CD14-positive monocyte (primary cell): ENCODE measurements at regions not wholly inside any gene's neighbourhood (a gene's known extent, or its start where the extent isn't known, plus 50 kb on each side); places are given as distances from the start of the nearest gene placed in this dataset.

Experiments
- DNase-seq, 3 donors: peaks; one replicate each; pipeline ENCODE4 v3.0.0-alpha.2; 2011 to 2022
- H2AFZ ChIP-seq: 2 replicates; pipeline ENCODE4 v1.6.0; 2012; ENCODE audit warnings: mild to moderate bottlenecking, low read depth, low read length, inconsistent platforms; ENCODE audit not compliant: insufficient read depth, poor library complexity, severe bottlenecking
- H3K27ac ChIP-seq, 2 donors: 1 replicate in 1 of 2; 2 replicates in 1 of 2; pipeline ENCODE4 v1.5.1; 2012 to 2013; ENCODE audit warnings: low read length in 2 of 2, control low read depth in 1 of 2, inconsistent platforms in 1 of 2, low read depth in 1 of 2, mild to moderate bottlenecking in 1 of 2
- H3K27me3 ChIP-seq, 2 donors: one replicate each; pipeline versions ENCODE4 v1.6.0 to v1.6.1; 2011 to 2013; ENCODE audit warnings: low read length in 2 of 2; ENCODE audit not compliant: control insufficient read depth in 2 of 2, insufficient read depth in 2 of 2
- H3K36me3 ChIP-seq, 2 donors: replicated peaks in 1 of 2; 1 replicate in 1 of 2; 2 replicates in 1 of 2; pipeline versions ENCODE4 v1.5.1 to v1.6.1; 2012 to 2013; ENCODE audit warnings: low read length in 2 of 2, control low read depth in 1 of 2, inconsistent platforms in 1 of 2, mild to moderate bottlenecking in 1 of 2; ENCODE audit not compliant: insufficient read depth in 2 of 2, control insufficient read depth in 1 of 2
- H3K4me1 ChIP-seq, 2 donors: 1 replicate in 1 of 2; 2 replicates in 1 of 2; pipeline versions ENCODE4 v1.5.1 to v1.6.1; 2012 to 2013; ENCODE audit warnings: low read length in 2 of 2, control low read depth in 1 of 2, inconsistent platforms in 1 of 2, mild to moderate bottlenecking in 1 of 2, moderate library complexity in 1 of 2; ENCODE audit not compliant: insufficient read depth in 2 of 2, control insufficient read depth in 1 of 2
- H3K4me2 ChIP-seq: replicated peaks from 2 replicates; pipeline ENCODE3; 2012; ENCODE audit warnings: low read length, moderate library complexity, mild to moderate bottlenecking; ENCODE audit not compliant: poor library complexity, severe bottlenecking; ENCODE audit errors: extremely low read depth
- H3K4me3 ChIP-seq, 3 experiments: fragments of 200-600 bp in 1 of 3; sonication (generic) in 1 of 3; replicated peaks in 1 of 3; 1 replicate in 2 of 3; 2 replicates in 1 of 3; pipeline ENCODE4 v1.5.1; 2011 to 2013; ENCODE audit warnings: low read length in 3 of 3, mild to moderate bottlenecking in 3 of 3, control low read depth in 2 of 3, low read depth in 2 of 3, inconsistent platforms in 1 of 3, moderate library complexity in 1 of 3
- H3K79me2 ChIP-seq: 2 replicates; pipeline ENCODE4 v1.6.0; 2012; ENCODE audit warnings: mild to moderate bottlenecking, control low read depth, inconsistent platforms, low read length, moderate library complexity; ENCODE audit not compliant: insufficient read depth
- H3K9ac ChIP-seq: 2 replicates; pipeline ENCODE4 v1.6.0; 2017; ENCODE audit warnings: low read length, mild to moderate bottlenecking; ENCODE audit not compliant: insufficient read depth, poor library complexity, severe bottlenecking
- H3K9me3 ChIP-seq, 2 donors: replicated peaks in 1 of 2; 1 replicate in 1 of 2; 2 replicates in 1 of 2; pipeline versions ENCODE4 v1.5.1 to v1.6.1; 2012 to 2013; ENCODE audit warnings: low read length in 2 of 2, control low read depth in 1 of 2; ENCODE audit not compliant: control insufficient read depth in 1 of 2, insufficient read depth in 1 of 2
- H4K20me1 ChIP-seq: 2 replicates; pipeline ENCODE4 v1.6.0; 2012; ENCODE audit warnings: mild to moderate bottlenecking, low read length, control low read depth, moderate library complexity; ENCODE audit not compliant: insufficient read depth
- H3K27ac Mint-ChIP-seq, 7 donors: one replicate each; pipeline ENCODE4 v1.8.0; 2020; ENCODE audit warnings: mild to moderate bottlenecking in 7 of 7, mixed read lengths in 7 of 7, moderate library complexity in 6 of 7, inconsistent platforms in 2 of 7
- H3K27me3 Mint-ChIP-seq, 3 donors: one replicate each; pipeline ENCODE4 v1.8.0; 2021 to 2022; ENCODE audit warnings: low read depth in 3 of 3, mild to moderate bottlenecking in 3 of 3, mixed read lengths in 3 of 3, moderate library complexity in 3 of 3, inconsistent platforms in 1 of 3
- H3K36me3 Mint-ChIP-seq, 2 donors: one replicate each; pipeline ENCODE4 v1.8.0; 2020; ENCODE audit warnings: mixed read lengths in 2 of 2, inconsistent platforms in 1 of 2, mild to moderate bottlenecking in 1 of 2
- H3K4me1 Mint-ChIP-seq: one replicate; pipeline ENCODE4 v1.8.0; 2020; ENCODE audit warnings: mild to moderate bottlenecking, mixed read lengths
- H3K4me3 Mint-ChIP-seq, 2 donors: one replicate each; pipeline ENCODE4 v1.8.0; 2020; ENCODE audit warnings: mild to moderate bottlenecking in 2 of 2, mixed read lengths in 2 of 2, moderate library complexity in 1 of 2
- H3K9me3 Mint-ChIP-seq, 7 donors: one replicate each; pipeline ENCODE4 v1.8.0; 2020 to 2022; ENCODE audit warnings: mixed read lengths in 7 of 7, mild to moderate bottlenecking in 6 of 7, moderate library complexity in 6 of 7, inconsistent platforms in 2 of 7
- WGBS: methylation state at CpG from one replicate; pipeline ENCODE4 v1.1.5; 2013; ENCODE audit warnings: missing lambda C conversion rate; ENCODE audit not compliant: insufficient coverage; 5-methylcytosine and 5-hydroxymethylcytosine counted together
- intact Hi-C, 2 donors: fragments of 100-400 bp; cut with micrococcal nuclease; formaldehyde crosslinking; loops; one replicate each; pipeline versions ENCODE4 v1.15.0 to v1.15.1; 2023
- TF ChIP-seq, protein P1 (sequence below): fragments of 200-600 bp; IDR thresholded peaks from one replicate; pipeline ENCODE4 v1.8.0; 2022; ENCODE audit warnings: antibody characterized with exemption, mild to moderate bottlenecking

DNA sequence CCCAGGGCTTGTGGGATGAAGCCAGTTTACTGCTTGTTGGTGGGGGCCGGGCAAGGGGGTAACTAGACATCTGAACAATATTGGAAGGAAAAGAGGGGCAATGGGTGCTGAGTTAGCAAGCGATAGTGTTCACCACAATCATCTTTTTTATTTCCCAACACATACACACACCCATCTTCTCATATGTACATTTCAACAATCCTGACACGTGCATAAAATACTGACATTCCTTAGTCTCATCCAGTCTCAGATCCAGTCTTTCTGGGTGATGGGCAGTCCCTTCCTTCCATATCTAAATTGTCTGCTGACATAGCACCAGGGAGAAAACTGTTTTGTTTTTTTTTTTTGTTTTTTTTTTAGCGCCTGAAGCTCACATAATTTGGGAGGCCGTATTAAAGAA is 333.6 kb upstream of the TRPC7 start:
- Mint-ChIP-seq H3K4me3 (no peak overlapping the region), H3K27ac (no peak overlapping the region), H3K4me1 (peaks cover 3% of the 10 kb centered on the region), H3K9me3 (peaks cover 0 to 4% (median 0%) of the 10 kb centered on the region in 7 donors), H3K36me3 (no peaks in the 10 kb centered on the region), H3K27me3 (no peaks in the 10 kb centered on the region)
- no peaks in the 10 kb centered on the region for H3K4me1 ChIP-seq
- no peak for DNase-seq
- TF ChIP-seq, protein P1, sequence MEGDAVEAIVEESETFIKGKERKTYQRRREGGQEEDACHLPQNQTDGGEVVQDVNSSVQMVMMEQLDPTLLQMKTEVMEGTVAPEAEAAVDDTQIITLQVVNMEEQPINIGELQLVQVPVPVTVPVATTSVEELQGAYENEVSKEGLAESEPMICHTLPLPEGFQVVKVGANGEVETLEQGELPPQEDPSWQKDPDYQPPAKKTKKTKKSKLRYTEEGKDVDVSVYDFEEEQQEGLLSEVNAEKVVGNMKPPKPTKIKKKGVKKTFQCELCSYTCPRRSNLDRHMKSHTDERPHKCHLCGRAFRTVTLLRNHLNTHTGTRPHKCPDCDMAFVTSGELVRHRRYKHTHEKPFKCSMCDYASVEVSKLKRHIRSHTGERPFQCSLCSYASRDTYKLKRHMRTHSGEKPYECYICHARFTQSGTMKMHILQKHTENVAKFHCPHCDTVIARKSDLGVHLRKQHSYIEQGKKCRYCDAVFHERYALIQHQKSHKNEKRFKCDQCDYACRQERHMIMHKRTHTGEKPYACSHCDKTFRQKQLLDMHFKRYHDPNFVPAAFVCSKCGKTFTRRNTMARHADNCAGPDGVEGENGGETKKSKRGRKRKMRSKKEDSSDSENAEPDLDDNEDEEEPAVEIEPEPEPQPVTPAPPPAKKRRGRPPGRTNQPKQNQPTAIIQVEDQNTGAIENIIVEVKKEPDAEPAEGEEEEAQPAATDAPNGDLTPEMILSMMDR = no peak
- H3K27me3 ChIP-seq = no peaks in the 10 kb centered on the region
- WGBS = no CpG with 5 or more reads among the region's 5 CpGs
- no peaks in the 10 kb centered on the region for H3K36me3 ChIP-seq
- H3K9ac ChIP-seq = no peak overlapping the region
- intact Hi-C loops = no loop called here
- H3K9me3 ChIP-seq = no peaks in the 10 kb centered on the region
- no peak overlapping the region for H3K4me2 ChIP-seq
- H4K20me1 ChIP-seq = no peaks in the 10 kb centered on the region
- H3K79me2 ChIP-seq = no peaks in the 10 kb centered on the region
- H2AFZ ChIP-seq = no peak overlapping the region
- no peak overlapping the region for H3K27ac ChIP-seq
- H3K4me3 ChIP-seq = no peak overlapping the region

DNA sequence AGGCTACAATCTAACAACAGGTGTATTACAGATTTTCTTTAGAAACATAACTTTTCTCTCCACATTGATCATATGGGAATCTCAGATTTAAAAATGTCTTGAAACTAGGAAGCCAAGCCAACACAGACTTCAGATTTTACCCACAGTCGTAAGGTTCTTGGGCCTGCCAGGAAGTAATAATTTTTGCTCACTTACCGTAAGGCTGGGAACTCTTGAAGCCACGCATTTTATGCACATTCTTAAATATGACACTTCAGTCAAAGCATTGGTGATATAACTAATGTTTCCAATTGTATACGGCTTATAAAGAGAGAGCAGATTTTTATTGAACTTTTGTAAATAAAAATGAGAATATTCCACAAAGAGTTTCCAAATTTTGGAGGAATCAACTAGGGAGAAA is 328.9 kb upstream of the TRPC7 start:
- Mint-ChIP-seq H3K27me3 (no peaks in the 10 kb centered on the region), H3K4me1 (no peaks in the 10 kb centered on the region), H3K36me3 (no peaks in the 10 kb centered on the region), H3K4me3 (no peak overlapping the region), H3K27ac (no peak overlapping the region), H3K9me3 (peaks cover 0 to 9% (median 4%) of the 10 kb centered on the region in 7 donors)
- intact Hi-C loops = no loop called here
- Histone ChIP-seq H3K27me3 (no peaks in the 10 kb centered on the region), H3K9ac (no peak overlapping the region), H4K20me1 (no peaks in the 10 kb centered on the region), H3K36me3 (no peaks in the 10 kb centered on the region), H3K4me1 (no peaks in the 10 kb centered on the region), H3K4me3 (no peak overlapping the region), H3K79me2 (no peaks in the 10 kb centered on the region), H3K4me2 (no peak overlapping the region), H3K27ac (no peak overlapping the region), H2AFZ (no peak overlapping the region), H3K9me3 (peaks cover under 1 to 5% of the 10 kb centered on the region in 2 donors)
- WGBS = no CpG with 5 or more reads among the region's 4 CpGs
- TF ChIP-seq, protein P1 = no peak
- no peak for DNase-seq
